ENCODE measurements at regions not wholly inside any gene's neighbourhood (a gene's known extent, or its start where the extent isn't known, plus 50 kb on each side); places are given as distances from the start of the nearest gene placed in this dataset.

DNA sequence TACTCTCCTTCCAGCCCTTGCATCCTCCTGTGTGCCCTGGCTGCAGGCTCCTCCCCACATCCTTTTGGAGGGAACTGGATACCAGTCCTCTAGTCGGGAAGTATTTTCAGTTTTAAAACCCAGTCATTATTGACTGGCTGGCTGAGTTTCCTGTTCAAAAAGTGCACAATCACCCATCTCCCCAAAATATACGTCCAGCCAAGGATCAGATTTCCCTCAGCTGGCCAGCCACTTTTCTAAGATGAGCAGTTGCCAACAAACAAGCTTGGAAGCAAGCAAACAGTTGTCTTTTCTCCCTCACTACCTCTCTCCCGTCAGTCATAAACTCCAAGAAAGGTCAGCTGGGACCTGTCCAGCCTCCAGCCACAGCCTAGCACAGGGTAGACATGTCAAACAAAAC, 147.7 kb upstream of the GALNT15 start:
- H2AK5ac ChIP-seq (ENCODE audit: insufficient read length, low read length) = no peak overlapping the region
- H3K27me3 ChIP-seq (ENCODE audit: insufficient read depth, low read length) = no peaks in the 10 kb centered on the region
- H2AFZ ChIP-seq (ENCODE audit: low read length) = no peak overlapping the region
- H3K4me1 ChIP-seq (ENCODE audit: insufficient read depth, low read length) = no peaks in the 10 kb centered on the region
- H2BK120ac ChIP-seq (ENCODE audit: low read depth, low read length, poor library complexity, severe bottlenecking) = no peak overlapping the region
- no peak overlapping the region for H3K18ac ChIP-seq (ENCODE audit: insufficient read length, low read depth, low read length)
- no peak overlapping the region for H4K5ac ChIP-seq (ENCODE audit: insufficient read length, low read depth, low read length)
- H3K4me2 ChIP-seq (ENCODE audit: insufficient read depth, insufficient read length, low read length) = no peak overlapping the region
- no peak overlapping the region for H3K56ac ChIP-seq (ENCODE audit: insufficient read length, low read depth, low read length)
- TF ChIP-seq, protein P1, sequence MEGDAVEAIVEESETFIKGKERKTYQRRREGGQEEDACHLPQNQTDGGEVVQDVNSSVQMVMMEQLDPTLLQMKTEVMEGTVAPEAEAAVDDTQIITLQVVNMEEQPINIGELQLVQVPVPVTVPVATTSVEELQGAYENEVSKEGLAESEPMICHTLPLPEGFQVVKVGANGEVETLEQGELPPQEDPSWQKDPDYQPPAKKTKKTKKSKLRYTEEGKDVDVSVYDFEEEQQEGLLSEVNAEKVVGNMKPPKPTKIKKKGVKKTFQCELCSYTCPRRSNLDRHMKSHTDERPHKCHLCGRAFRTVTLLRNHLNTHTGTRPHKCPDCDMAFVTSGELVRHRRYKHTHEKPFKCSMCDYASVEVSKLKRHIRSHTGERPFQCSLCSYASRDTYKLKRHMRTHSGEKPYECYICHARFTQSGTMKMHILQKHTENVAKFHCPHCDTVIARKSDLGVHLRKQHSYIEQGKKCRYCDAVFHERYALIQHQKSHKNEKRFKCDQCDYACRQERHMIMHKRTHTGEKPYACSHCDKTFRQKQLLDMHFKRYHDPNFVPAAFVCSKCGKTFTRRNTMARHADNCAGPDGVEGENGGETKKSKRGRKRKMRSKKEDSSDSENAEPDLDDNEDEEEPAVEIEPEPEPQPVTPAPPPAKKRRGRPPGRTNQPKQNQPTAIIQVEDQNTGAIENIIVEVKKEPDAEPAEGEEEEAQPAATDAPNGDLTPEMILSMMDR (conservative IDR thresholded peaks at IDR 0.05) = no peak
- no peak overlapping the region for H3K23ac ChIP-seq (ENCODE audit: insufficient read length, low read depth, low read length)
- H2BK12ac ChIP-seq (ENCODE audit: insufficient read length, low read depth, low read length) = no peak overlapping the region
- H4K20me1 ChIP-seq (ENCODE audit: control insufficient read depth, insufficient read depth, insufficient read length) = no peaks in the 10 kb centered on the region
- H4K91ac ChIP-seq (ENCODE audit: insufficient read length, low read depth, low read length) = no peak overlapping the region
- Mint-ChIP-seq H3K4me1 (no peaks in the 10 kb centered on the region), H3K36me3 (ENCODE audit: insufficient read depth in 1 of 3, low read depth in 3 of 3) (no peaks in the 10 kb centered on the region), H3K9me3 (peaks cover 3 to 5% of the 10 kb centered on the region in 2 experiments; a peak in 2 of 5 replicates), H3K4me3 (no peak overlapping the region), H3K27ac (no peak overlapping the region), H3K27me3 (ENCODE audit: low read depth) (peaks cover 22% of the 10 kb centered on the region)
- DNase-seq = no peak
- H3K23me2 ChIP-seq (ENCODE audit: insufficient read length, low read depth, low read length, poor library complexity, severe bottlenecking) = no peaks in the 10 kb centered on the region
- no peak overlapping the region for H3T11ph ChIP-seq (ENCODE audit: low read length)
- no peak overlapping the region for H4K8ac ChIP-seq (replicated peaks; ENCODE audit: insufficient read length, low read depth, low read length)
- H2BK20ac ChIP-seq (ENCODE audit: low read depth, low read length, poor library complexity, severe bottlenecking) = no peak overlapping the region
- no peak overlapping the region for H3K27ac ChIP-seq (ENCODE audit: insufficient read length, low read depth, low read length)
- WGBS (ENCODE audit: extremely low coverage, insufficient read length, low lambda C conversion rate) = no CpG with 5 or more reads among the region's 3 CpGs
- no peak overlapping the region for H3K9ac ChIP-seq (ENCODE audit: extremely low read depth, insufficient read length, low read length)
- H2BK5ac ChIP-seq (ENCODE audit: insufficient read length, low read length) = no peak overlapping the region
- H3K14ac ChIP-seq (ENCODE audit: insufficient read depth, low read length) = no peak overlapping the region
- no peaks in the 10 kb centered on the region for H3K79me1 ChIP-seq (ENCODE audit: insufficient read depth, low read depth, low read length, poor library complexity, severe bottlenecking)
- H3K9me3 ChIP-seq (ENCODE audit: control insufficient read depth, low read depth, low read length) = peaks cover 5% of the 10 kb centered on the region
- no peak overlapping the region for H2BK15ac ChIP-seq (ENCODE audit: low read depth, low read length)
- no peak overlapping the region for H3K4ac ChIP-seq (ENCODE audit: low read depth, low read length)
- no peaks in the 10 kb centered on the region for H3K79me2 ChIP-seq (ENCODE audit: insufficient read depth, low read length)
